SJSA1 (cell line): ENCODE measurements at regions not wholly inside any gene's neighbourhood (a gene's known extent, or its start where the extent isn't known, plus 50 kb on each side); places are given as distances from the start of the nearest gene placed in this dataset.

Experiments used
- DNase-seq, 2 experiments: peaks; one replicate each; pipeline ENCODE4 v3.0.0-alpha.2; 2015 to 2020; ENCODE audit warnings: low spot score in 2 of 2, low read depth in 1 of 2
- H3K27ac ChIP-seq: fragments of 250-450 bp; sonication (Bioruptor Pico); 2 replicates; pipeline ENCODE4 v1.5.1; 2020; ENCODE audit warnings: mild to moderate bottlenecking, moderate library complexity
- H3K27me3 ChIP-seq: fragments of 250-450 bp; sonication (Bioruptor Pico); replicated peaks from 2 replicates; pipeline ENCODE4 v1.5.1; 2020; ENCODE audit warnings: mild to moderate bottlenecking, moderate library complexity
- H3K36me3 ChIP-seq: fragments of 250-450 bp; sonication (Bioruptor Pico); 2 replicates; pipeline ENCODE4 v1.5.1; 2020; ENCODE audit warnings: mild to moderate bottlenecking
- H3K4me1 ChIP-seq: fragments of 250-450 bp; sonication (Bioruptor Pico); replicated peaks from 2 replicates; pipeline ENCODE4 v1.6.1; 2021; ENCODE audit warnings: mild to moderate bottlenecking
- H3K4me3 ChIP-seq: fragments of 250-450 bp; sonication (Bioruptor Pico); 2 replicates; pipeline ENCODE4 v1.5.1; 2020; ENCODE audit warnings: mild to moderate bottlenecking
- H3K9me3 ChIP-seq: fragments of 250-450 bp; sonication (Bioruptor Pico); replicated peaks from 2 replicates; pipeline ENCODE4 v1.5.1; 2020; ENCODE audit warnings: mild to moderate bottlenecking

DNA sequence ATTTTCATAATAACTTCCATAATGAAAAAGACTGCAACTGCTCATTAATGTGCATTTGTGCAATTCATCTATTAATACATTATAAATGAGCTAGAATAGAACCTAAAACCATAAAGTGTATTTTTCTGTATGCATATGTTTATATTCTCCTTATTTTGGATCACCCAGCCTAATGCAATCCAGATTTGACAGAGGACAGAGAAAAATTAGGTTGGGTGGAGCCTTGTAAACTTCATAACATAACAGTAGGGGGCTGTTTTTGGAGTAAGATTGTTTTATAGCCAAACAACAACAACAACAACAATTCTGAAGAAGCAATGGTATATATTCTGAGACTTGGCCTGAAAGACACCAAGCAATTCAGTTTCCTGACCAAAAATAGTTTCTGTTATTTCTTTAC, 615.3 kb upstream of the SLIT2 start:
- Histone ChIP-seq H3K9me3 (no peaks in the 10 kb centered on the region), H3K27me3 (no peaks in the 10 kb centered on the region), H3K4me3 (no peak overlapping the region), H3K4me1 (no peaks in the 10 kb centered on the region), H3K36me3 (no peaks in the 10 kb centered on the region), H3K27ac (no peak overlapping the region)
- DNase-seq: no peak

GRCh38 chr4:19631814-19632213, 619.9 kb upstream of the SLIT2 start:
- H3K4me1 ChIP-seq: no peaks in the 10 kb centered on the region

DNA sequence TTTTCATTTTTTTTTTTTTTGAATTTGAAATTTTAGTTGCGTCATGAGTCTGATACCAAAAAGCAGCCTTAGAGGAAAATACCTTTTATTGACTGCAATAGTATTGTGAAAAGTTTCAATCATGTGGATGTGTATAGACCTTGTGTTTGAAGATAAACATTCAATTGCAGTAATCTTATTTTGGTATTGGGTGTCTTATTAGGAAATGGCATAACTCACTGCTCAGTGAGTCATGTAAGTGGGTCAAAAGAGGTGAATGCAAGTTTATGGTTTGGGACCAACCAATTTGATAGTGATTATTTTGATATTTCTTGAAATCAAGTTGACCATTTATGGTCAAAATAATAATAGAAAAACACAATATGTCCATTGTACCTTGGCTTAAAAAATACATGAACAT, 627.8 kb upstream of the SLIT2 start:
- no peak overlapping the region for H3K27ac ChIP-seq
- H3K4me1 ChIP-seq: no peaks in the 10 kb centered on the region
- DNase-seq: no peak
- no peaks in the 10 kb centered on the region for H3K27me3 ChIP-seq
- no peaks in the 10 kb centered on the region for H3K9me3 ChIP-seq
- H3K36me3 ChIP-seq: no peaks in the 10 kb centered on the region
- H3K4me3 ChIP-seq: no peak overlapping the region

More at GRCh38 chr4:19631814-19632213, 619.9 kb upstream of the SLIT2 start:
- H3K36me3 ChIP-seq: no peaks in the 10 kb centered on the region
- H3K27ac ChIP-seq: no peak overlapping the region
- no peak overlapping the region for H3K4me3 ChIP-seq
- H3K9me3 ChIP-seq: no peaks in the 10 kb centered on the region
- no peaks in the 10 kb centered on the region for H3K27me3 ChIP-seq
- DNase-seq: no peak

DNA sequence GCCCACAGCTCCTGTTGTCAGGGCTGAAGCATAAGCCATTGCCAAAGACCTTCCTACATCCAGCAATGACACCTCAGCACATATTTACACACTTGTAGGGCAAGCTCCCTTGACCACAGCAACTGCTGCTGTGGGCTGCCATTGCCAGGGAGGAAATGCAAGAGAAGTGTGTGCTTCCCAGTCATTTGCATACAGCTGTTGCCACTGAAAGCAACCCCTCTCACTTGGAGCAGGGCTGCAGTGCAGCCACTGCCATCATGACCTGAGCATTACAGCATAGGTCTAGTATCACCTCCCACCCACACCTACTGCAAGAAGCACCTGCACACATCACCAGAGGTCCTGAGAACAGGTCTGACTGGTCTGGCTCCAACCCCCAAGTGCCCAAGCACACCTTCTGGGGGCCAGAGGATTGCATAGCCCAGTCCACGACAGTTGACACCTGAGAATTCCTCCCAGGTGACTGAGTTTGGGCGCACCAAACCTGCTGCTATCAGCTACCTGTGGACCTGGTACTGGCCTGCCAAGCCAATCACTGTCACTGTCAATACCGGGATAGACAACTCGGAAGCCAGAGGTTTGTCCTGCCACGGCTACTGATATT, 636.5 kb upstream of the SLIT2 start:
- H3K9me3 ChIP-seq: no peaks in the 10 kb centered on the region
- H3K36me3 ChIP-seq: no peaks in the 10 kb centered on the region
- no peak for DNase-seq
- no peak overlapping the region for H3K27ac ChIP-seq
- no peaks in the 10 kb centered on the region for H3K4me1 ChIP-seq
- H3K27me3 ChIP-seq: no peaks in the 10 kb centered on the region
- H3K4me3 ChIP-seq: no peak overlapping the region

- Histone ChIP-seq H3K27ac (no peak overlapping the region), H3K9me3 (no peaks in the 10 kb centered on the region), H3K36me3 (no peaks in the 10 kb centered on the region), H3K27me3 (no peaks in the 10 kb centered on the region), H3K4me1 (no peaks in the 10 kb centered on the region), H3K4me3 (no peak overlapping the region)
- DNase-seq: no peak
Observed at GRCh38 chr4:19614171-19614570, 637.5 kb upstream of the SLIT2 start.

DNA sequence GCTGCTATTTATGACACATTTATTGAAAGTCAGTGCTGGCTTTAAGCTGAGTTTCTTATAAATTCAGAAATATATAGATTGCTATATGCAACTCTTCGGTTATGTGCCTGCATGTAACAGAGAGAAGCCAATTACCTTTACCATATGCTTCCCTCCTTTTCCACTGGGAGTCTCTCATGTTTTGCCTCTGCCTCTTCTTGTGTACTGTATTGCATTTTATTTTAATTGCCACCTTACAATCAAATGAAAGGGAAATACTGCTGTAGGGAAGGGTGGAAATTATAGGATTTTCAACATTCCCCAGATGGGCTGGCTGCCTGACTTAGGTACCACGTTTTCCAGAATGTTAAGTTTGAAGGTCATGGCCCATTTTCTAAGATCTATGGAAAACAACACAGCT, 655.4 kb upstream of the SLIT2 start:
- H3K27me3 ChIP-seq: no peaks in the 10 kb centered on the region
- no peak overlapping the region for H3K27ac ChIP-seq
- no peaks in the 10 kb centered on the region for H3K9me3 ChIP-seq
- no peaks in the 10 kb centered on the region for H3K36me3 ChIP-seq
- H3K4me1 ChIP-seq: no peaks in the 10 kb centered on the region
- H3K4me3 ChIP-seq: no peak overlapping the region
- no peak for DNase-seq

GRCh38 chr4:19592391-19592790, 659.3 kb upstream of the SLIT2 start:
- no peaks in the 10 kb centered on the region for H3K27me3 ChIP-seq

DNA sequence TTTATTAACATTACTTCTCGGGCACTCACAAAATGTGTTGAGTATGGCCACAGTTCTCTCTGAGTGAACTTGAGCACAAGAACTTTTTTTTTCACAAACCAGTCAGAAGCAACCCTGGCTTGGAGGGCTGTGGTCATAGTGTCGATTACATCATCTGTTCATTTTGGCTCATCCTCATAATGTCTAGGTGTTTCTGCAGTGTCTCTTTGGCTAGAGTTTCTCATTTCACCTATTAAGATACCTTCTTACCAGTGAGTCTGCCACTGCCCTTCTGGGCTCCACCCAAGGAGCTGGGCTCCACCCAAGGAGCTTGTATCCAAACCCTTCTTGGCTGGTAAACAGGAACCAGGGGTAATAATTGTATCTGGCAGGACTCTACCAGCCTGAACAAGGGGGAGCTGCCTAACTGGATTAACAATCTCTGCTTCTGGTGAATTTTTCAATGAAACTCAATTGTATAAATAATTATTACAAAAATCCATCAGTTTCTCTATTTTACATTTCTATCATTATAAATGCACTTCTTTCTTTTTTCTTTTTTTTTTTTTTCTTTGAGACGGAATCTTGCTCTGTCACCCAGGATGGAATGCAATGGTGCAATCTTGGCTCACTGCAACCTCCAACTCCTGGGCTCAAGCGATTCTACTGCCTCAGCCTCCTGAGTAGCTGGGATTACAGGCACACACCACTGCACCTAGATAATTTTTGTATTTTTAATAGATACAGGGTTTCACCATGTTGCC, 667.7 kb upstream of the SLIT2 start:
- Histone ChIP-seq H3K4me1 (no peaks in the 10 kb centered on the region), H3K9me3 (no peaks in the 10 kb centered on the region), H3K36me3 (no peaks in the 10 kb centered on the region), H3K4me3 (no peak overlapping the region), H3K27me3 (no peaks in the 10 kb centered on the region), H3K27ac (no peak overlapping the region)
- no peak for DNase-seq

More at GRCh38 chr4:19592391-19592790, 659.3 kb upstream of the SLIT2 start:
- Histone ChIP-seq H3K4me1 (no peaks in the 10 kb centered on the region), H3K36me3 (no peaks in the 10 kb centered on the region), H3K9me3 (no peaks in the 10 kb centered on the region; the same call in 1 of the 2 replicates), H3K4me3 (no peak overlapping the region), H3K27ac (no peak overlapping the region)
- DNase-seq: no peak

GRCh38 chr4:19580095-19580494, 671.6 kb upstream of the SLIT2 start:
- no peaks in the 10 kb centered on the region for H3K27me3 ChIP-seq
- DNase-seq: no peak
- no peak overlapping the region for H3K4me3 ChIP-seq
- no peaks in the 10 kb centered on the region for H3K9me3 ChIP-seq
- no peaks in the 10 kb centered on the region for H3K4me1 ChIP-seq
- H3K36me3 ChIP-seq: no peaks in the 10 kb centered on the region
- no peak overlapping the region for H3K27ac ChIP-seq

DNA sequence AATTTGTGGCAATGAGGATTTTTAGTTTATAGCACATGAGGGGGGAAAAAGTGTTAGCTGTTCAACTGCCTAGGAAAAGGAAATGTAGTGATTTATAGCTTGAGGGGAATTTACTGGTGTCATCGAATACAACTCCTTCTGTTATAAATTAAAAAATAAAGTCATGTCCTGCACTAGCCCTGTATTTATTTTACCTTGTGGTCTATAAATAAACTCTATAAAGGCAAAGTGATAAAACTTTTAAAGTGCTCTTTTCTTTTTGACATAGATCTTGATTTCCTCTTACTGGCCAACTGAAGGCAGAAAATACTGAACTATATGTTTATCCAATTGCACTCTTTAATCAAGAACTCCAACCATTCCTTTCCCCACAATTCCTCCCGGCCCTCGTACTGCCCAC, 672.1 kb upstream of the SLIT2 start:
- Histone ChIP-seq H3K4me1 (no peaks in the 10 kb centered on the region), H3K27me3 (no peaks in the 10 kb centered on the region), H3K4me3 (no peak overlapping the region), H3K36me3 (no peaks in the 10 kb centered on the region), H3K9me3 (no peaks in the 10 kb centered on the region), H3K27ac (no peak overlapping the region)
- no peak for DNase-seq

DNA sequence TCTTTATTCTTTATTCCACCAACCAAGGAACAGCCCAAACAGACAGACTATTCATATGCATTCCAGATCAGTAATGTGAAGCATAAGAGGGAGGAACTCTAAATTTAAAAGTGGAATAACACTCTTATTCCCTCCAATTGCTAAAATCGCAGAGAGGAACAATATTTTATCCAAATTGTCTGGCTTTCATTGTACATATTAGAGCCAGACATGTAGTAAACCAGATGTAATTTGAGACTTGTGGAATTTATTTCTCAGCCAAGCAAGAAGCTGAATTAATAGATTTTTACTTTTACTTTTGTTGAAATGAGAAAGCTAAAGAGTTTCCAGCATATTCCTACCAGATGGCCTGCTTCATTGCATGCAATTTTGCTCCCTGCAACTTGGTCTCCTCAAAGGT, 674.6 kb upstream of the SLIT2 start:
- Histone ChIP-seq H3K9me3 (no peaks in the 10 kb centered on the region), H3K36me3 (no peaks in the 10 kb centered on the region), H3K27ac (no peak overlapping the region), H3K4me3 (no peak overlapping the region), H3K4me1 (no peaks in the 10 kb centered on the region), H3K27me3 (no peaks in the 10 kb centered on the region)
- no peak for DNase-seq

- DNase-seq: no peak
- H3K4me3 ChIP-seq: no peak overlapping the region
- no peaks in the 10 kb centered on the region for H3K27me3 ChIP-seq
Observed at GRCh38 chr4:19575924-19576323, 675.8 kb upstream of the SLIT2 start.

GRCh38 chr4:19566041-19566440, 685.7 kb upstream of the SLIT2 start:
- H3K4me3 ChIP-seq: no peak overlapping the region
- H3K27me3 ChIP-seq: no peaks in the 10 kb centered on the region
- H3K4me1 ChIP-seq: no peaks in the 10 kb centered on the region
- no peak for DNase-seq
- no peaks in the 10 kb centered on the region for H3K9me3 ChIP-seq
- H3K27ac ChIP-seq: no peak overlapping the region
- H3K36me3 ChIP-seq: no peaks in the 10 kb centered on the region

More at GRCh38 chr4:19575924-19576323, 675.8 kb upstream of the SLIT2 start:
- H3K36me3 ChIP-seq: no peaks in the 10 kb centered on the region
- no peaks in the 10 kb centered on the region for H3K4me1 ChIP-seq
- no peak overlapping the region for H3K27ac ChIP-seq
- H3K9me3 ChIP-seq: no peaks in the 10 kb centered on the region

- no peaks in the 10 kb centered on the region for H3K36me3 ChIP-seq
- no peak overlapping the region for H3K4me3 ChIP-seq
- H3K27ac ChIP-seq: no peak overlapping the region
- DNase-seq: no peak
- no peaks in the 10 kb centered on the region for H3K27me3 ChIP-seq
- no peaks in the 10 kb centered on the region for H3K9me3 ChIP-seq
- H3K4me1 ChIP-seq: no peaks in the 10 kb centered on the region
Observed at GRCh38 chr4:19562456-19562855, 689.2 kb upstream of the SLIT2 start.
